OCI-LY3 (cell line): ENCODE measurements at regions not wholly inside any gene's neighbourhood (a gene's known extent, or its start where the extent isn't known, plus 50 kb on each side); places are given as distances from the start of the nearest gene placed in this dataset.

Source experiments
- H2AFZ ChIP-seq: fragments of 200-600, 300-600 bp; shearing (Covaris generic); 2 replicates; pipeline ENCODE4 v1.6.0; 2014; ENCODE audit warnings: antibody characterized with exemption, low read depth, low read length
- H3K27ac ChIP-seq: fragments of 200-600, 300-600 bp; sonication (generic); 2 replicates; pipeline ENCODE4 v1.5.1; 2014; ENCODE audit warnings: mild to moderate bottlenecking, low read length, moderate library complexity, mixed read lengths
- H3K27me3 ChIP-seq: fragments of 200-600, 300-600 bp; sonication (generic); 2 replicates; pipeline ENCODE4 v1.6.1; 2014; ENCODE audit warnings: low read depth, low read length, mixed read lengths
- H3K36me3 ChIP-seq: fragments of 200-600, 300-600 bp; sonication (generic); replicated peaks from 2 replicates; pipeline ENCODE3; 2014; ENCODE audit warnings: low read depth, low read length, mixed read lengths
- H3K4me1 ChIP-seq: fragments of 300-600, 200-600 bp; sonication (generic); 2 replicates; pipeline ENCODE4 v1.6.1; 2014; ENCODE audit warnings: low read length, mixed read lengths
- H3K4me2 ChIP-seq: fragments of 200-600, 300-600 bp; sonication (generic); 2 replicates; pipeline ENCODE4 v1.6.1; 2014; ENCODE audit warnings: low read length, mixed read lengths
- H3K4me3 ChIP-seq: fragments of 300-600, 200-600 bp; sonication (generic); 2 replicates; pipeline ENCODE4 v1.5.1; 2014; ENCODE audit warnings: antibody characterized with exemption, mild to moderate bottlenecking, low read length, moderate library complexity
- H3K79me2 ChIP-seq: fragments of 300-600, 200-600 bp; shearing (Covaris generic); 2 replicates; pipeline ENCODE4 v1.6.1; 2014; ENCODE audit warnings: mild to moderate bottlenecking, low read length, mixed read lengths
- H3K9ac ChIP-seq: fragments of 300-600, 200-600 bp; shearing (Covaris generic); 2 replicates; pipeline ENCODE4 v1.6.0; 2014; ENCODE audit warnings: mild to moderate bottlenecking, low read length, moderate library complexity
- H3K9me3 ChIP-seq: fragments of 200-600, 300-600 bp; shearing (Covaris generic); 2 replicates; pipeline ENCODE4 v1.6.1; 2014; ENCODE audit warnings: low read length, mixed read lengths; ENCODE audit not compliant: insufficient read depth
- H4K20me1 ChIP-seq: fragments of 200-600, 300-600 bp; sonication (generic); 2 replicates; pipeline ENCODE4 v1.6.1; 2016; ENCODE audit warnings: low read length, mixed read lengths; ENCODE audit not compliant: insufficient read depth
- EZH2phosphoT487 ChIP-seq: fragments of 200-600 bp; shearing (Covaris generic); IDR thresholded peaks from 2 replicates; pipeline ENCODE4 v1.6.1; 2018; ENCODE audit warnings: antibody characterized with exemption, mixed run types, low read depth
- TF ChIP-seq, protein P1 (sequence below): fragments of 200-600, 300-600 bp; sonication (generic); IDR thresholded peaks from 2 replicates; pipeline ENCODE4 v1.5.1; 2014; ENCODE audit warnings: antibody characterized with exemption, low read length, low read depth

DNA sequence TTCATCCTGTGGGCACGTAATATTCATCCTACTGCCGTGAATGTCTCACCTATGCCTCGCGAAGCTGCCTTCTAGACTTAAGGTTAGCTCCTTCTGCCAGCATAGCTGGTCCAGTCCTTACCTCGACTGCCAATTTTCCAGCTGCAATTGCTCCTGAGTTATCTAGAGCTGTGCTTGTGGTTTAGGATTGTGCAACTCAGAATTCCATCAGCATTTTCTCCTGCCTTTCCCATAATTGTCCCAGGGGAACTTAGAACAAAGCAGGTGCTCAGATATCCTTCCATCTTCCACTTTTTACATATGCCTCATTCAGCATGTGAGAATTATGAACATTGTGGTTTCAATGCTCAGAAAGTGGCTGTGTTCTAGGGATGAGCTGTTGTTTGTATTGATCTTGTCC is 131.4 kb upstream of the ADGRL3 start:
- Histone ChIP-seq H4K20me1 (no peaks in the 10 kb centered on the region), H3K4me2 (no peak overlapping the region), H3K4me1 (no peaks in the 10 kb centered on the region; the same call in 1 of the 2 replicates), H3K79me2 (no peaks in the 10 kb centered on the region), H3K36me3 (no peaks in the 10 kb centered on the region), H2AFZ (no peak overlapping the region), H3K27ac (no peak overlapping the region), H3K9ac (no peak overlapping the region), H3K9me3 (no peaks in the 10 kb centered on the region), H3K27me3 (no peaks in the 10 kb centered on the region), H3K4me3 (no peak overlapping the region)
- no peak for TF ChIP-seq EZH2phosphoT487
- TF ChIP-seq, protein P1, sequence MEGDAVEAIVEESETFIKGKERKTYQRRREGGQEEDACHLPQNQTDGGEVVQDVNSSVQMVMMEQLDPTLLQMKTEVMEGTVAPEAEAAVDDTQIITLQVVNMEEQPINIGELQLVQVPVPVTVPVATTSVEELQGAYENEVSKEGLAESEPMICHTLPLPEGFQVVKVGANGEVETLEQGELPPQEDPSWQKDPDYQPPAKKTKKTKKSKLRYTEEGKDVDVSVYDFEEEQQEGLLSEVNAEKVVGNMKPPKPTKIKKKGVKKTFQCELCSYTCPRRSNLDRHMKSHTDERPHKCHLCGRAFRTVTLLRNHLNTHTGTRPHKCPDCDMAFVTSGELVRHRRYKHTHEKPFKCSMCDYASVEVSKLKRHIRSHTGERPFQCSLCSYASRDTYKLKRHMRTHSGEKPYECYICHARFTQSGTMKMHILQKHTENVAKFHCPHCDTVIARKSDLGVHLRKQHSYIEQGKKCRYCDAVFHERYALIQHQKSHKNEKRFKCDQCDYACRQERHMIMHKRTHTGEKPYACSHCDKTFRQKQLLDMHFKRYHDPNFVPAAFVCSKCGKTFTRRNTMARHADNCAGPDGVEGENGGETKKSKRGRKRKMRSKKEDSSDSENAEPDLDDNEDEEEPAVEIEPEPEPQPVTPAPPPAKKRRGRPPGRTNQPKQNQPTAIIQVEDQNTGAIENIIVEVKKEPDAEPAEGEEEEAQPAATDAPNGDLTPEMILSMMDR: no peak

DNA sequence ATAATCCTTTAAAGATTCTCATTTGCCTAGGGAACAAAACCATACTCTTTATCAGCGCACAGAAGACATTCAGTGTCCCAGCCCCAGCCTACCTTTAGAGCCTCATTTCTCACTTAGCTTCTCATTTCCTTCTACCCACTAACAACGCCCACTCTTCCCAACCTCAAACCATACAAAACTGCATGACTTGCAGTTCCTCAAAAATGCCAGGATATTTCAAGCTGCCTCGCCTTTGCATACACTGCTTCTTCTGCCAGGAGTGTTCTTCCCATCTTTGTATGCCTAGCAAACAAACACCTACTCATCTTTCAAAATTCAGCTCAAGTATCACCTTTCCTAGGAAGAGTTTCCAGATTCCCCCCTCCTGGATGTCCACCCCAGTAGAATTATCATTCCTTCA is 129.9 kb upstream of the ADGRL3 start:
- Histone ChIP-seq H2AFZ (no peak overlapping the region), H3K79me2 (no peaks in the 10 kb centered on the region), H3K4me1 (no peaks in the 10 kb centered on the region; the same call in 1 of the 2 replicates), H3K4me2 (no peak overlapping the region), H4K20me1 (no peaks in the 10 kb centered on the region), H3K9ac (no peak overlapping the region), H3K27me3 (no peaks in the 10 kb centered on the region), H3K4me3 (no peak overlapping the region), H3K27ac (no peak overlapping the region), H3K36me3 (no peaks in the 10 kb centered on the region), H3K9me3 (no peaks in the 10 kb centered on the region)
- TF ChIP-seq EZH2phosphoT487: no peak
- TF ChIP-seq, protein P1: no peak

DNA sequence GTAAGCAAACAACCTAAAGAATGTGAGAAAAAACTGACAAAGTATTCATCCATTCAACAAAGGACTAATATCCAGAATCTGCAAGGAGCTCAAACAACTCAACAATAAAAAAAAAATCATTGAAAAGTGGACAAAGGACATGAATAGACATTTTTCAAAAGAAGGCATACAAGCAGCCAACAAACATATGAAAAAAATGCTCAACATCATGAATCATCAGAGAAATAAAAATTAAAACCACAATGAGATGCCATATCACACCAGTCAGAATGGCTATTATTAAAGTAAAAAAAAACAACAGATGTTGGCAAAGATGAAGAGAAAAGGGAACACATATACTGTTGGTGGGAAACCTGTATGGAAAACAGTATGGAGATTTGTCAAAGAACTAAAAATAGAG is 120.7 kb upstream of the ADGRL3 start:
- Histone ChIP-seq H3K4me1 (no peaks in the 10 kb centered on the region), H3K27me3 (no peaks in the 10 kb centered on the region), H3K9me3 (no peaks in the 10 kb centered on the region), H3K9ac (no peak overlapping the region), H2AFZ (no peak overlapping the region), H3K79me2 (no peaks in the 10 kb centered on the region), H3K27ac (no peak overlapping the region), H3K4me3 (no peak overlapping the region), H3K36me3 (no peaks in the 10 kb centered on the region), H4K20me1 (no peaks in the 10 kb centered on the region), H3K4me2 (no peak overlapping the region)
- TF ChIP-seq, protein P1: no peak
- no peak for TF ChIP-seq EZH2phosphoT487

GRCh38 chr4:61079976-61080375 is 120.2 kb upstream of the ADGRL3 start:
- H3K79me2 ChIP-seq: no peaks in the 10 kb centered on the region
- H4K20me1 ChIP-seq: no peaks in the 10 kb centered on the region
- H2AFZ ChIP-seq: no peak overlapping the region
- no peaks in the 10 kb centered on the region for H3K9me3 ChIP-seq
- no peaks in the 10 kb centered on the region for H3K27me3 ChIP-seq
- H3K27ac ChIP-seq: no peak overlapping the region
- TF ChIP-seq, protein P1: no peak
- TF ChIP-seq EZH2phosphoT487: no peak
- H3K4me3 ChIP-seq: no peak overlapping the region
- no peak overlapping the region for H3K9ac ChIP-seq
- no peaks in the 10 kb centered on the region for H3K36me3 ChIP-seq
- no peaks in the 10 kb centered on the region for H3K4me1 ChIP-seq
- no peak overlapping the region for H3K4me2 ChIP-seq
